CD4-positive, alpha-beta T cell treated with Interleukin-10 for 1 hour (primary cell): ENCODE measurements at regions not wholly inside any gene's neighbourhood (a gene's known extent, or its start where the extent isn't known, plus 50 kb on each side); places are given as distances from the start of the nearest gene placed in this dataset.

ENCODE experiments used
- DNase-seq: peaks from one replicate; pipeline ENCODE4 v3.0.0-alpha.2; 2020

DNA sequence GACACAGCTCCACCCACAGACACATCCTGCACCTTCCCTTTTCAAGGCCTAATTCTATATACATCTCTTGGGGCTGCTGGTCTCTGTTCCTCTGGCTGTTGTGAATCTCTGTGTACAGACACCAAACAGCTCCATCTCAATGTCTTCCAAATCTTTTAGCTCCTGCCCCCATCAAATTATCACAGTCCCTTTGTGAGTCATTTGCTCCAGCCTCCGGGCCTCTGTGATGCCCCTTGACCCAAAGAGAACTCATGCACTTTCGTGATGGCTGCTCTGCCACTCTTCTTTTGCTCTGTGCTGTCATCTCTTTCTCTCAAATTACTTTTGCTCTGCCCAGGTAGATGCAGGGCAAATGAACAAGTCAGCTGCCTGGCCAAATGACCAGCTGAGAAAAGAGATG lies 369.0 kb upstream of the CDIN1 start:
- DNase-seq, result no peak

DNA sequence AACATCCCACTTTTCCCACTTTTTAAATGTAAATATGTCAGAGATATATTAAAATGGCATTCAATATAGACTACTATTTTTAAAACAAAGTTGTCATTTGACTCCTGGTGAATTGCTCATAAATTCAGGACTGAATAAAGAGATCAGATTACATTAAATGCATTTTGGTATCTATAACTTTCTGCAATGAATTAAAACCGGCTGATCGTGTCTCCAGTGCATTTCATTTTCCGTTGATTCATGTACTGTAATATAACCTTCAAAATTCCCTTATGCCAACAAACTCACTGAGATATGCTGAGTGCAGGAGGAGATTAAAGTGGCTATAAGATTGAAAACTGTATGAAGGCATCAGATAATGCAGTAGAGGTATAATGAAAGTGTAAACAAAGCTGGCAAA lies 361.1 kb upstream of the CDIN1 start:
- DNase-seq, result no peak

DNA sequence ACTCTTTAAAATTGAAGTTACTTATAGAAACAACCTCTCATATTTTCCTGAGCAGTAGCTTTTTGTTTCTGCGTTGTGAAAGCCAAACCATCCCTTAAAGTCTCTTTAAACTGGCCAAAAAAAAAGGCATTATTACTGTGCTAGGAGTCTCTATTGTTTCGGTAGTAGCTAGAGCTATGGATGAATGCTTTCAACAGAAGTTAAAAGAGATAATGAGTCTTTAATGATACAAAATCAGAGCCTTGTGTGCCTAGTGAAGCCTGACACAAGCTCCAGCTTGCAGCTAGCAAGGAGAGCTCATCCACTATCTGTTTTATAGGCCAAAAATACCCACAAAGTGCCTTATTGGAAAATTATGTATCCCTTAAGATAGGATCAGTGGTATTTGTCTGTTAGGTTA lies 360.4 kb upstream of the CDIN1 start:
- no peak for DNase-seq

DNA sequence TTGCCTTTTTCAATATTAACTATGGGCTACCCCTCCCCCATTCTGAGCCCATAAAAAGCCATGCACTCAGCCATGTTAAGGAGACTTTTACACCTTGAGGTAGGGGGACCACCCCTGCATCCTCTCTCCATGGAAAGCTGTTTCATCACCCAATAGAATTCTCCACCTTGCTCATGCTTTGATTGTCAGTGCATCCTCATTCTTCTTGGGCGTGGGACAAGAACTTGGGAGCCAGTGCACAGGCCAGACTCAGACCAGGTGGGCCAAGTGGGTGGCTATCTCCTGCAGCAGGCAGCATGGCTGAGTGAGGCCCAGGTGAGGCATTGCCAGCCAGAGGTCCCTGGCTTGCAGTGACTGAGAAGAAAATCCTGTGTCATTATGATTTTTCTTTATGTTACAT lies 357.4 kb upstream of the CDIN1 start:
- no peak for DNase-seq

DNA sequence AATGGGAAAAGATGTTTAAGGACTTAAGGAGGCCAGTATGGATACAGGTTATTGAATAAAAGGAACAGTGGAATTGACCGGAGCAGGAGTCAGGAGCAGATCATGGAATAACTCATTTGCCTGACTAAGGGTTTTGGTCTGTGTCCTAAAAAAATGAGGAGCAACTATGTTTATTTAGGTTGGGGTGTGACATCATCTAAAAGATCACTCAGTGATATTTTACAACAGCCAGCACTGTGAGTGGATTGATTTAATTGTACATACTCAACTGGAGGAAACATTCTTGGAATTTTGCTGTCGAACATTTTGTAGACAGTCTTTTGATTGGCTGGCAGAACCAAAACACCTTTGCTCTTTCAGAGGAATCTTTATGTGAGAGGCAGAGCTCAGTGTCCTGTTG lies 348.6 kb upstream of the CDIN1 start:
- no peak for DNase-seq

DNA sequence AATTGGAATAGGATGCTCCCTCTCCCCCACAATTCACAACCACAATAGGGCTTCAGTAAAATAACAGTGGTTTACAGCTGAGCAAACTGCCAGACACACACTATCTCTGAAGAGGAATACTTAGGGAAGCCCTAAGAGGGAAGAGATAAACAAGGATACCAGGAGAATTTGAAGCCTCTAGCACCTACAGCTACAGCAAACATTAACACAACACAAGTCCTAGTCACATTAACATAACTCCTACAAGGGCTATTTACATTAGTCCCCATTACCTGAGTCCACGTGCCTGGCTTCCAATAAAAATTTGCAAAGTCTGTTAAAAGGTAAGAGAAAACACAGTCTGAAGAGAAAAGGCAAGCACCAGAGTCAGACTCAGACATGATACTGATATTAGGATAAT lies 346.9 kb upstream of the CDIN1 start:
- DNase-seq, result no peak

DNA sequence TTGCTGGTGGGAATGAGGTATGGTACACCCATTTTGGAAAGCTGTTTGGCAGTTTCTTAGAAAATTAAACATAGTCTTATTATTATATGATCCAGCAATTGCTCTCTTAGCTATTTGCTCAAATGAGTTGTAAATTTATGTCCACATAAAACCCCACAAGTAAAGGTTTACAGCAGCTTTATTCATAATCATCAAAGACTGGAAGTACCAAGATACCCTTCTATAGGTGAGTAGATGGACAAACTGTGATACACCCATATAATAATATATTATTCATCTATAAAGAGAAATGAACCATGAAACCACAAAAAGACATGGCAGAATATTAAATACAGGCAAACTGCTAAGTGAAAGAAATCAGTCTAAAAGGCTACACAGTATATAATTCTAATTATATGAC lies 344.7 kb upstream of the CDIN1 start:
- no peak for DNase-seq

DNA sequence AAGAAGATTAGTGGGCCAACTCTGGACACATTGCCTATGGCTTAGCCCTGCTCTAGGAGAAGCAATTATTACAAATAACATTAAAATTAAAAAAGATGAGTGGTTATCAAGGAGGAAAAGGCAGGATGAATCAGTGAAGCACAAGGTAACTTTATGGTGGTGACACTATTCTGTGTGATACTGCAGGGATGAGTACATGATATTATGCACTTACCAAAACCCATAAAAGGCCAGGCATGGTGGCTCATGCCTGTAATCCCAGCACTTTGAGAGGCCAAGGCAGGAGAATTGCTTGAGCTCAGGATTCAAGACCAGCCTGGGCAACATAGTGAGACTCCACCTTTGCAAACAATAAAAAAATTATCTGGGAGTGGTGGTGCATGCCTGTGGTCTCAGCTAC lies 344.3 kb upstream of the CDIN1 start:
- no peak for DNase-seq

DNA sequence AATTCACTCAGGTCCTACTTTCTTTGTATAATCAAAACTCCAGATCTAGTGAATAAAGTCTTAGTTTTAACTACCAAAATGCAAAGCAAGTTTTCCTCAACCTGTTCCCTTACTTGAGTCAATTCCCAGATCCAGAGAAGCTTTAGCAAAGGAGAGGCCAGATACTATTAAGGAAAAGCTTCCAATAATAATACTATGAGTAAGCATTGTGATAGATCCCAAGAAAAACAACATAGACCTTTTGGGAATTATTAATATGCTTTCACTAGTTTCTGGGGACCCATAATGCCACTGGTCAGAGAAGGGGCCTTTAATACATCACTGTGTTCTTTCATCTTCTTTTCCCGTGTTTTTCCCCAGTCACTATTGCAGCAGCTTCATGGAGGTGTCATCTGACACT lies 339.9 kb upstream of the CDIN1 start:
- no peak for DNase-seq

DNA sequence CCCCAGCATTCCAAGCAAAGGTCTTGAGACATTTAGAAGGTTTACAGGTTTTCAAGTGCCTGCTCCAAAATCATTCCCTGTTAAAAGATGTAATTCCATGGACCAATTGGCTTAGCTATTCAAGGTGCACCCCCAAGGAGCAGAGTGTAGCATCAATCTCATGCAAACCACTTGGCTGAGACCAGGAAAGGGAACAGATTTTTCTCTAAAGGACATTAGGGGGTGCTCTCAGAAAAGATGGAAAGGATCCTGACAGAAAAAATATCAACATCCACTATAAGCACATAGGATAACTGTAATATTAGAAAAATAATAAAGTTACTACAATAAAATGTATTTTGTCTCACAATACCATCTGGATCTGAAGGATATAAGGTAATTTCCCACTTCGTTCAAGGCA lies 328.0 kb upstream of the CDIN1 start:
- DNase-seq, result no peak

DNA sequence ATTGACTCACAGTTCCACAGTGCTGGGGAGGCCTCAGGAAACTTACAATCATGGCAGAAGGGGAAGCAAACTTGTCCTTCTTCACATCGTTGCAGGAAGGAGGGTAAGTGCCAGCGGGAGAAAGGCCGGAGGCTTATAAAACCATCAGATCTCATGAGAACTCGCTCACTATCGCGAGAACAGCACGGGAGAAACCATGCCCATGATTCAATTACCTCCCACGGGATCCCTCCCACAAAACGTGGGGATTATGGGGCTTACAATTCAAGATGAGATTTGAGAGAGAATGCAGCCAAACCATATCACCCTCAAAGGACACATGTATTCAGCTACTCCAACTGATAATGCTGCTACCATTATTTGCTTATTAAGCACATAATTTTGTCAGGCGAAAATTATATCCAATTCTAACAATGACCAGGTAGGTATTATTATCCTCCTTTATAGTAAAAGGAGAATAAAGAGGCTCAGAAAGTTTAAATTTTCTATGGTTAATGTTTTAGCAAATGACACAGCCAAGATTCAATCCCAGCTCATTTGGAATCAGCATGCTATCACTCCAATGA lies 327.2 kb upstream of the CDIN1 start:
- no peak for DNase-seq

DNA sequence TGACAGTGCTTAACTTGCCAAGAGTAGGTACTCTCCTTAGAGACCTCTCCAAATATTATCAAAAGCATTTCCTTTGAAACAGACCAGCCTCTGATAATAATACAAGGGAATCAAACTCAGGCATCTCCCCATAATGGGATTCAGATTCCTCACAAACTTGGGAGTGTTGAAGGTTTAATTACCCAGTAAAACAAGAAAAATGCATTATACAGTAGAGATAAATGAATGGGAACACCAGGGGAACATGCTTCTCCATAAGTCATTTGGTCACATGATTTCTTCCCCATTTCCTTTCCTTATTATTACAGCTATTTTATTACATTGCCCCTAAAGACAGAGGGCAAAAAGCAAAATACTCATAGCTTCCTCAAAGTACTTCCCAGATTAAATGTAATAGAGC lies 325.0 kb upstream of the CDIN1 start:
- DNase-seq, result no peak

DNA sequence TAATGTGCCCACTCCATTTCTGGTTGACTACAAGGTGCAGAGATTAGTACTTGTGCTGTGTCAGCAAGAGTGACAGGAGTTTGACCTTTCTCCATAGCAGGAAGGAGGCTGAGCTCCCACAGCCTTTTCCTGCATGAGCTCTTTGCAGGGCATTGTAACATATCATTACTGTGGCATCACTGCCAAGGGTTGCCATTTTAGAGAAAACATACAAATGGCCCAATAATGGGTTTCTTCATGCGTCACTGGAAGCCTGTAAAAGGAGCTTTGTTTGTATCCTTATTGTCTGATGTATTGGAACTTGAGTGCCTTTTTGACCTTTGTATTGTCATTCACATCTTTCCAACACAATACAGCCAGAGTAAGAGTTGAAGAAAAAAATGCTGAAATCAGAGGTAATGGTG lies 323.0 kb upstream of the CDIN1 start:
- no peak for DNase-seq

DNA sequence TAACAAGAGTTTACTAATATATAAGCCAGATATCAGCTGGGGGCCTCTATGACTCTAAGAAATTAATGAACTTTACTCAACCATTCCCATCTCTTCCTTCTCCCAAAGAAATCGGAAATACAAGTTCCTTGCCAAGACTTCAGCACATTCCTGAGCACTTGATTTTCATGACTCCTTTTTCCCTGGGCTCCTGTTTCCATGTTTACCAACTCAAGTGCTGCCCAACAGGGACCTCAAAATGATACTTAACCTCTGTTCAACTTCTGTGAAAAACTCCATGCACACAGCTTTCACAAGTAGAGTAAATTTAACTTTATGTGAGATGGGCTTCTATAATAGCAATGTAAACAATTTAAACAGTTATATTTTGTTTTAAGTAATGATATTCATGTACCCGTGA lies 315.8 kb upstream of the CDIN1 start:
- DNase-seq, result no peak

DNA sequence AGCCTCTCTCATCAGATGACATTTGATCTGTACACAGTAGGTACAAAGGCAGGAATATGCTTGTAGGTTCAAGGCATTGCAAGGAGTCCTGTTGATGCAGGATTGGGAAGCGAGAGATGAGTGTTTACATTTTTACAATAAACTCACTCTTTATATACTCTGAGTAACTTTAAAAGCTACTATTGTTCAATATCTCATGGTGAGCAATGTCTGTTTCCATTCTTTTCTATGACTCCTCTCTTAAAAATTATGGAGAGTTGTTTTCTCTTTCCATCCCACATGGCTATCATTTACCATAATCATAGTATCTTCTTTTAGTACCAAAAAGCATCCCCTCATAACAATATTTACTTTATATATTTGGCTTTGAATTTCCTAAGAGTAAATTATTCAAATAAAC lies 314.0 kb upstream of the CDIN1 start:
- no peak for DNase-seq

DNA sequence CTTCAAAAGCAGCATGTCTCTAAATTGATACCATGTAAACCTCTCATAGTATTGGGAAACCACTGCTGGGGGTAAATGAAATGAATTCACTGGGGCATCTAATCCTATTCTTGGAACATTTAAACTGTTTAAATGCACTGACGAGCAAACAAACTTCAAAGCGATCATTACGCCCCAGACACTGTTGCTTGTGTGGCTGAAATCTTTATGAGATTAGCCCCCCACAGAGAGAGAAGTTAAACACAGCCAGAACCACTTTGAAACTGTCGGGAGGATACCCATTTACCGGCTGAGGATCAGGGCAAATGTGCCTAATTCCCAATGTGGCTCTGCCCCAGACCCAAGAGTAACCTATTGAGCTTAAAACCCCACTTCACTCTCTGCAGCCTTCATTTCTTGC lies 308.4 kb upstream of the CDIN1 start:
- DNase-seq, result no peak

DNA sequence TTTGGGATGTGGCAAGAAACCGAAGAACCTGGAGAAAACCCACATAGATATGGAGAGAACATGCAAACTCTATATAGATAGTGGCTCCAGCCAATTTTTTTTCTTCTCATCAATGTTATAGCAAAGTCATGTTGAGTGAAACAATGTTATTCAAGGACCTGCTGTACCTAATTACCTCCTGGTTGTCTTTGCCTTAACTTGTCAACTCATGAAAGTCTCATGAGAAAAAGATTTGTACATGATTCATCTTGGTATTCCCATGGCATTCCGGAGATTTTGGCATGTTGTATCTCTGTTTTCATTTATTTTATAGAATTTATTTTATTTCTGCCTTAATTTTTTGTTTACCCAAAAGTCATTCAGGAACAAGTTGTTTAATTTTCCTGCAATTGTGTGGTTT lies 303.8 kb upstream of the CDIN1 start:
- DNase-seq, result no peak

DNA sequence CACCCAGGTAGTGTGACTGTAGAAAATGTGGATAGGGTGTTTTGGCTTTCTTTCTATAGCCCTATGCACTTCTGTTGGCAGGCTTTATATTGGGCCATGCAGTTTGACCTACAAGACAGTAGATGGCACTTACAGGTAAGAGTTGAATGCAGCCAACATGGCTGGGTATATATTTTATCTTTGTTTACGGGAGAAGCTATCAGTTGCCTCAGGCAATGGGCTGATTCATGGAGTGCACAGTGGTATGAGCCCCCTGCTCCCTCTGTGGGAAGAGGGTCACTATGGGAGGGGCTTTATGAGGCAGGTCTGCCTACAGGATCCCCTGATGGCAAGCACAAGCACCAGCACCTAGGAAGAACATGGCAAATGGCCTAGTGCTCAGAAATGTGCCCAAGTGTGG lies 301.2 kb upstream of the CDIN1 start:
- no peak for DNase-seq

DNA sequence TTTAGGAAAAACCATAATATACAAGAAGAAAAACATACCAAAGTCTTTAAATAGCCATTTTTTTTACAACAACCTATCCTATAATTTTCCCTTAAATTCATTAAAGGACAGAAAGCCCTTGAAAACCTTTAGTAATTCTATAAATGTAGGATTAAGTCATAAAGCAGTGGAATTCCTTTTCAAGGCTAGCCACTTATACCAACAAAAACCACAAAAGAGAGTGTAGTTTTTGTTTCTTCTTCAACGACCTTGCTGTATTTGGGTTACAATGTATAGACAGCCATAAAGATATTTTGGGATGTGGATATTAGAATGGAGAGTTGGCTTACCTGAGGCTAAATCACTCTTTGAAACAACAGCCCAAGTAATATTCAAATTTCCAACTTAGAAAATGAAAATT lies 296.6 kb upstream of the CDIN1 start:
- DNase-seq, result no peak

DNA sequence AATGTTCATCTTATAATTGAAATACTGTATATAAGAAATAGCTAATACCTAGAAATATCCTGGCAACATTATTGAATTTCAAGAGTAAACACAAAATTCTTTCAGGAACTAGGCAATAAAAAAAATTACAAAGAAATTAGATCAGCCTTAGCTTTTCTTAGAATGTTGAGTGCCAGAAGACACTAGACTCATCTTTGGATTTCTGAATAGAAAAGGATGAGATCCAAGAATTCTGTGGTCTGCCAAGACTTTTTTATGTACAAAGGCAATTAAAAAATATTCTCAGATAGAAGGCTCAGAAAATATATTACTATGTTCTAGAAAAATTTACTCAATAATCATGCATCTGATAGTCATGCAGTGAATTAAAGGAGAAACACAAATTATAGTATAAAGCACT lies 294.5 kb upstream of the CDIN1 start:
- DNase-seq, result no peak

DNA sequence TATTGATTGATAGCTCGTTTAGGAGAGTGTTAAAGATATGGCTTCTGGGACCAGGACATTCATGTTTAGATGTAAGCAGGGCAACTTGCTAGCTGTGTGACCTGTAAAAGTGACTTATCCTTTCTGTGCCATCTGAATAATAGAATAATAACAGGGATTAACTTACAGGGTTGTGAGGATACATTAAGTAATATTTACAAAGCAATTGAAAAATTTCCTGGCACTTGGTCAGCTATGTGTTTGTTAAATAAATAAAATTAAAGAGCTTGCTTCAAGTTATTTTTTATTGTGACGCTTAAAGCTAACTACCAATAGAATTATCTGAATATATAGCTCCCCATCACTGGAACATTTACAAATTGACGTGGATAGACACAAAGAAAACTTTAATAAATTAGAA lies 287.9 kb upstream of the CDIN1 start:
- no peak for DNase-seq

DNA sequence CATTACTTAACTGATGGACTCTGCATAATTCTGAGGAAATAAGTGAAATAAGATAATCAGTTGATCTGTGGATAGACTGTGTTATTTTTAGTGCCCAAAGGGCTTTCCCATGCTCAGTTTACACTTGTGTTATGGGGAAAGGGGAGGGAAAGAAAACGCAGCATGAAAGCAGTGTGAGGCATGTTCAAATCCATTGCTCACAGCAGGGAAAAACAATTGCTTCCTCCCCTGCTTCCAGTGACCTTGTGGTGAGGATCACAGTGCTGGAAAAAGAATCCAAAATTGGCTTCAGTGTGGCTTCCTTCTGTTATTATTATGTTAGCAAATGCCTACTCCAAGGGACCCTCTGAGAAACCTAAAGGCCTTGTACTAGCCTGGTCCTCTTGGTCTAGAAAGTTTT lies 285.1 kb upstream of the CDIN1 start:
- no peak for DNase-seq

DNA sequence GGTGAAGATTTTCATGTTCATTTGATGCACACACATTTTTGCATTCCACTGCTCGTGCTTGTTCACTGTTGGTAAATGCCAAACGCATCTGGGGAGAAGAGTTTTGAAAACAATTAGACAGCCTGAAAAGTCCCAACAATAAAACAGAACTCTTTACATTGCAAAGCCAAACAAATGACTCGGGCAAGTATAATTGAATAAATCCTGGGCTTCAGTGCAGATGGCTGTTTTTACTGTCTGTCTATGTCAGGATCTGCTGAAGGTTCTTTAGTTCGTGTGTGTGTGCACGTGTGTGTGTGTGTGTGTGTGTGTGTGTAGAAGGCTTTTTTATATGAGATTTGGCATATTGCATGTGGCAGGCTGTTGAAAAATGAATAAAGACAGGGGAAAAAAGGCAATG lies 277.5 kb upstream of the CDIN1 start:
- no peak for DNase-seq

DNA sequence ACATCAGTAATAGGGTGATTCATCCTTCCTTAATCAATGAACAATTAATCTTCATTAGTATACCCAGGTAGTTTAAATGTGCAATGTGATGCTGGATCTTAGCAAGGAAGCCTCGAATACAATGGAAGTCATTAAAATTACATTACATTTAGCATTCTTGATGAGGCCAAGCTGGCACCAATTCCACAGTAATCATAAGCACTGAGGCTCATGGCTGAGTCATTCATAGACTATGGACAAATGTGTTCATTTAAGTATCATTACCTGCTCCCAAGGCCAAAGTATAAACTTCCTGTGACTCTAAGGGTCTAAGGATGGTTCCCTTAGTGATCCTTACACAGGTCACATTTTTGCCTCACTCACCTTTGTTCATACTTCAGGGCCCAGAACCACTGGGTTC lies 266.4 kb upstream of the CDIN1 start:
- DNase-seq, result no peak

DNA sequence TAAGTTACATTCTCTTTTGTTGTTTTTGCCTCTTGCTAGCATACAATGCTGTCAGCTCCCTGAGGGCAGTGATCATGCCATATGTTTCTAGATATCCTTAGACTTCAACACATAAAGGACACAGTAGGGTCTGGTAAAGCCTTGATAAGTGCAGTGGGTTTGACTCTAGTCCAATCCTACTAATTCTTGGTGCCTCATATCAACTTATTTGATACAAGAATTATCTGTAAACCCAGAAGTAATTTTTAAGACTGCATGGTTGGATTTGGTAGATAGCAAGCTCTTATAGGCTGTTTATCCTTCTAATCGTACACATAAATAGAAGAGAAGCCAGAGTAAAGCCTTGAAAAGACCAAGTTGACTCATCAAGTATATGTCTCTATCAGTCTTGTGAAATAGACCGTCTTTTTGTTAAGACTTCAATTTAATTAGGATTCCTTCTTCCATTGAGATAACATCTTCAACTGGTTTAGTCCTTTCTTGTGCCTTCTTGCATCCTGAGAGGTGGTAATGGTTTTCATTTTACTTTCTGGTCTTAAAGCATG lies 265.6 kb upstream of the CDIN1 start:
- DNase-seq, result no peak

DNA sequence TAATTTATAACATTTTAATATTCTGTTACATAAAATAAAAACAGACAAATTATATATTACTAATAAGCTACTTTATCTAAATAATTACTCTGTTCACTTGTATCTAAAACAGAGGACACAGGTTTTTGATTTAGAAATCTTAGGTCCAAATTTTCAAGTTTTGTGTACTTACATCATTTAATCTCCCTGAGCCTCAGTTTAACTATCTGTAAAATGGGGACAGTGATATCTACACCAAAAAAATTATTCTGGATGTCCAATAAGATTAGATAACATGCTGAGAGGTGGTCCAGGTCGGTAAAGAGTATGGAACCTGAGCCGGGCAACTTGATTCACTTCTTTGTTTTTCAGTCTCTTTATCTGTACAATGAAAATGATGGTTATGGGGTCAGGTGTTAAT lies 263.8 kb upstream of the CDIN1 start:
- no peak for DNase-seq
